ENCODE measurements at regions not wholly inside any gene's neighbourhood (a gene's known extent, or its start where the extent isn't known, plus 50 kb on each side); places are given as distances from the start of the nearest gene placed in this dataset.

DNA sequence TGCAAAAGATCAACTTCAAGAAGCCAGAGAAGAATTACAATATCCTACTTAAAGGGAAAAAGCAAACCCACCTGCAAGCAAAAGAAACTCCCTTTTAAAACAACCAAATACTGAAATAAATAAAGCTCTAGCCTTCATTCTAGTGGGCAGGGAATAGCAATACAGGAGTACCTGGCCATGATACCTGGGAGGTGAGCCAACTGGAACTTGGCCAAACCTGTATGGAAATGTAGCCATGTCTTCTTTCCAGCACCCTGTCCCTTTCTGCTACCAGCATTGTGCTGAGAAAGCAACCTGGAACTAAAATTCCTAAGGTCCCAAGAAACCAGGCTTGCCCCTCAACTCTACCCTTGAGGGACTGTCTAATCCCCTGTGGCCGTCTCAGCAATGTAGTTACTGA, 530.0 kb downstream of the EPHB1 start:
- H3K36me3 ChIP-seq (ENCODE audit: insufficient read depth, low read length): no peaks in the 10 kb centered on the region
- H3K4me2 ChIP-seq (ENCODE audit: insufficient read depth, low read length): no peak overlapping the region
- ATAC-seq (ENCODE audit: insufficient read depth, low read depth): no peak
- TF ChIP-seq, protein P1, sequence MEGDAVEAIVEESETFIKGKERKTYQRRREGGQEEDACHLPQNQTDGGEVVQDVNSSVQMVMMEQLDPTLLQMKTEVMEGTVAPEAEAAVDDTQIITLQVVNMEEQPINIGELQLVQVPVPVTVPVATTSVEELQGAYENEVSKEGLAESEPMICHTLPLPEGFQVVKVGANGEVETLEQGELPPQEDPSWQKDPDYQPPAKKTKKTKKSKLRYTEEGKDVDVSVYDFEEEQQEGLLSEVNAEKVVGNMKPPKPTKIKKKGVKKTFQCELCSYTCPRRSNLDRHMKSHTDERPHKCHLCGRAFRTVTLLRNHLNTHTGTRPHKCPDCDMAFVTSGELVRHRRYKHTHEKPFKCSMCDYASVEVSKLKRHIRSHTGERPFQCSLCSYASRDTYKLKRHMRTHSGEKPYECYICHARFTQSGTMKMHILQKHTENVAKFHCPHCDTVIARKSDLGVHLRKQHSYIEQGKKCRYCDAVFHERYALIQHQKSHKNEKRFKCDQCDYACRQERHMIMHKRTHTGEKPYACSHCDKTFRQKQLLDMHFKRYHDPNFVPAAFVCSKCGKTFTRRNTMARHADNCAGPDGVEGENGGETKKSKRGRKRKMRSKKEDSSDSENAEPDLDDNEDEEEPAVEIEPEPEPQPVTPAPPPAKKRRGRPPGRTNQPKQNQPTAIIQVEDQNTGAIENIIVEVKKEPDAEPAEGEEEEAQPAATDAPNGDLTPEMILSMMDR (IDR thresholded peaks at IDR 0.05; ENCODE audit: borderline replicate concordance, extremely low read depth, low read length, poor library complexity, severe bottlenecking): no peak
- TF ChIP-seq EZH2 (IDR thresholded peaks at IDR 0.05; ENCODE audit: borderline replicate concordance, low read depth, low read length, severe bottlenecking): no peak
- no peak overlapping the region for H3K4me3 ChIP-seq (ENCODE audit: low read depth in 1 of 2, low read length in 2 of 2)
- no peak for DNase-seq
- H3K27ac ChIP-seq (ENCODE audit: low read length): no peak overlapping the region
- H3K27me3 ChIP-seq (ENCODE audit: insufficient read depth, low read length, poor library complexity): no peaks in the 10 kb centered on the region
- H3K9me3 ChIP-seq (ENCODE audit: insufficient read depth, low read length, severe bottlenecking): no peaks in the 10 kb centered on the region
- no peaks in the 10 kb centered on the region for H3K4me1 ChIP-seq (ENCODE audit: insufficient read depth, low read length)
- no peak overlapping the region for H3K9ac ChIP-seq (ENCODE audit: low read depth, low read length)
- no peaks in the 10 kb centered on the region for H4K20me1 ChIP-seq (ENCODE audit: insufficient read depth, low read length)
- no peaks in the 10 kb centered on the region for H3K79me2 ChIP-seq (ENCODE audit: insufficient read depth, low read length)
- no peak overlapping the region for H2AFZ ChIP-seq (ENCODE audit: low read depth, low read length)

DNA sequence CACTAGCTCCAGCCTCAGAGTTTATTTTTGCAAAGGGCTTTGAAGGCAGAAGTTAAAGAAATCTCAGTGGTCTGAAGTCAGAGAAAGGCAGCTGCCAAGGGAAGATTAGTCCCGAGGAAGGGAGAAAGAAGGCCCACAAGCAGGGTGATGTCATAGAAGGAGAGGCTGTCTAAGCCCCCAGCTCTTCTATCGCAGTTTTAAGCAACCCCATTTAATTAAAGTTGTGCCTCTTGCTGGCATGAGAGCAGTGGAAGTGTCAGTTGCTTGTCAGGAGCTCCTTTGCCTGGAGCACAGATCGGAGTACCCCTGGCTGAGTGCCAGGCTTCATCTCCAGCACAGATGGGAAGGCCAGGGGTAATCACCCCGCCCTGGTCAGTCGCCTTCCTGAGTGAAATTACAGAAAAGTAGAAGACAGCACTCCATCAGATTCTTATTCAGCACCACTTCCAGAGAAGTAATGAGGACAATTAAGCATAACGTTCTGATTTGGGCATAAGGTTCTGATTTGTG, 530.7 kb downstream of the EPHB1 start:
- DNase-seq (no peak), ATAC-seq (ENCODE audit: insufficient read depth, low read depth) (no peak)
- H3K4me1 ChIP-seq (ENCODE audit: insufficient read depth, low read length): no peaks in the 10 kb centered on the region
- no peak overlapping the region for H3K9ac ChIP-seq (ENCODE audit: low read depth, low read length)
- no peaks in the 10 kb centered on the region for H3K79me2 ChIP-seq (ENCODE audit: insufficient read depth, low read length)
- H3K9me3 ChIP-seq (ENCODE audit: insufficient read depth, low read length, severe bottlenecking): no peaks in the 10 kb centered on the region
- H3K27ac ChIP-seq (ENCODE audit: low read length): no peak overlapping the region
- TF ChIP-seq, protein P1 (IDR thresholded peaks at IDR 0.05; ENCODE audit: borderline replicate concordance, extremely low read depth, low read length, poor library complexity, severe bottlenecking): no peak
- no peak for TF ChIP-seq EZH2 (IDR thresholded peaks at IDR 0.05; ENCODE audit: borderline replicate concordance, low read depth, low read length, severe bottlenecking)
- H3K36me3 ChIP-seq (ENCODE audit: insufficient read depth, low read length): no peaks in the 10 kb centered on the region
- H2AFZ ChIP-seq (ENCODE audit: low read depth, low read length): no peak overlapping the region
- no peaks in the 10 kb centered on the region for H3K27me3 ChIP-seq (ENCODE audit: insufficient read depth, low read length, poor library complexity)
- no peak overlapping the region for H3K4me2 ChIP-seq (ENCODE audit: insufficient read depth, low read length)
- H3K4me3 ChIP-seq (ENCODE audit: low read depth in 1 of 2, low read length in 2 of 2): no peak overlapping the region
- no peaks in the 10 kb centered on the region for H4K20me1 ChIP-seq (ENCODE audit: insufficient read depth, low read length)

DNA sequence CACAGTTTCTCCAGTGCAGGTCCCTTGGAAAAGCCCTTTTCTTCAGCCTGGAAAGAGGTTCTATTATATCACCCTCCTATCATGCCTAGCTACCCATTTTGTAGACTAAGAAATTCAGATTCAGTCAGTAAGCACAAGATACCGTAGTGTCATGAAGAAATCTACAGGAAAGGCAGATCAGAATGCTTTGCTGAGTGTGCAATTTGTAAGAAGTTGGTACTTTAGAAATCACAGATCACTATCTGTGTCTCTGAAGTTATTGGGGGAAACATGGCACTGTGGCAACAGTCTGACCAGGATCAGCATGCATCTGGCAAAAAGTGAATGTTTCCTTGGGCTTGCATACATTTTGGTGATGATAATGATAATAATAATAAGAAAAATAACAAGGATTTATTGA, 531.8 kb downstream of the EPHB1 start:
- no peak overlapping the region for H3K4me3 ChIP-seq (ENCODE audit: low read depth in 1 of 2, low read length in 2 of 2)
- DNase-seq: no peak
- H4K20me1 ChIP-seq (ENCODE audit: insufficient read depth, low read length): no peaks in the 10 kb centered on the region
- H3K4me2 ChIP-seq (ENCODE audit: insufficient read depth, low read length): no peak overlapping the region
- no peaks in the 10 kb centered on the region for H3K27me3 ChIP-seq (ENCODE audit: insufficient read depth, low read length, poor library complexity)
- no peak overlapping the region for H3K9ac ChIP-seq (ENCODE audit: low read depth, low read length)
- H3K9me3 ChIP-seq (ENCODE audit: insufficient read depth, low read length, severe bottlenecking): no peaks in the 10 kb centered on the region
- H3K4me1 ChIP-seq (ENCODE audit: insufficient read depth, low read length): no peaks in the 10 kb centered on the region
- no peak for ATAC-seq (ENCODE audit: insufficient read depth, low read depth)
- no peak for TF ChIP-seq EZH2 (IDR thresholded peaks at IDR 0.05; ENCODE audit: borderline replicate concordance, low read depth, low read length, severe bottlenecking)
- TF ChIP-seq, protein P1 (IDR thresholded peaks at IDR 0.05; ENCODE audit: borderline replicate concordance, extremely low read depth, low read length, poor library complexity, severe bottlenecking): no peak
- H2AFZ ChIP-seq (ENCODE audit: low read depth, low read length): no peak overlapping the region
- H3K36me3 ChIP-seq (ENCODE audit: insufficient read depth, low read length): no peaks in the 10 kb centered on the region
- H3K27ac ChIP-seq (ENCODE audit: low read length): no peak overlapping the region
- H3K79me2 ChIP-seq (ENCODE audit: insufficient read depth, low read length): no peaks in the 10 kb centered on the region

DNA sequence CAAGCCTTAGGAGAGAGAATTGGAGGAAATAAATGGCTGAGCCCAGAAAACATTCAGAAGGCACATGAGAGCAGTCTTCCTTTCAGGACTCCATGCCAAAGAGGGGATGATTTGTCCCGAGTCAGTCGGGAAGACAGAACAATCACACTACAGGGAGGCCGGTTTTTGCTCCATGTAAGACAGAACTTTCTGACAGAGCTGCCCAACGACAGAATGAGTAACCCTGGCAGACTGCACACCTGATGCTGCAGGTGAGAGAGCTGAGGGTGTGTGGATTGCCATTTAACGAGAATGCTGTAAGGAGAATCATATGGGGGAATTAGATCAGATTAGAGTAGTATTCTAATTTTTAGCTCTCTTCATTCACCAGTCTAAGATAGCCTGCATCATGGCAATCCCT, 533.0 kb downstream of the EPHB1 start:
- ATAC-seq (ENCODE audit: insufficient read depth, low read depth): no peak
- H3K36me3 ChIP-seq (ENCODE audit: insufficient read depth, low read length): no peaks in the 10 kb centered on the region

More for the DNA sequence above, 533.0 kb downstream of the EPHB1 start:
- Histone ChIP-seq H3K4me3 (ENCODE audit: low read depth in 1 of 2, low read length in 2 of 2) (no peak overlapping the region), H3K4me1 (ENCODE audit: insufficient read depth, low read length) (no peaks in the 10 kb centered on the region), H3K79me2 (ENCODE audit: insufficient read depth, low read length) (no peaks in the 10 kb centered on the region), H3K27me3 (ENCODE audit: insufficient read depth, low read length, poor library complexity) (no peaks in the 10 kb centered on the region), H3K9ac (ENCODE audit: low read depth, low read length) (no peak overlapping the region), H3K9me3 (ENCODE audit: insufficient read depth, low read length, severe bottlenecking) (no peaks in the 10 kb centered on the region), H3K27ac (ENCODE audit: low read length) (no peak overlapping the region), H2AFZ (ENCODE audit: low read depth, low read length) (no peak overlapping the region), H3K4me2 (ENCODE audit: insufficient read depth, low read length) (no peak overlapping the region), H4K20me1 (ENCODE audit: insufficient read depth, low read length) (no peaks in the 10 kb centered on the region)
- TF ChIP-seq, protein P1 (IDR thresholded peaks at IDR 0.05; ENCODE audit: borderline replicate concordance, extremely low read depth, low read length, poor library complexity, severe bottlenecking): no peak
- no peak for TF ChIP-seq EZH2 (IDR thresholded peaks at IDR 0.05; ENCODE audit: borderline replicate concordance, low read depth, low read length, severe bottlenecking)
- no peak for DNase-seq

All from DND-41 (cell line).